BLaER1 treated with 17β-estradiol and CSF1 and Interleukin-3, amounts not matched to agents 10 nM and 100 nM (cell line): ENCODE measurements at regions not wholly inside any gene's neighbourhood (a gene's known extent, or its start where the extent isn't known, plus 50 kb on each side); places are given as distances from the start of the nearest gene placed in this dataset.
A peak's percentile ranks its signal among the peaks of the same experiment; 100 is the strongest.

Source experiments
- H3K27ac ChIP-seq, 11 experiments: shearing (Covaris generic); formaldehyde crosslinking; 2 replicates each; pipeline ENCODE4 v1.8.1; 2022
- H3K27me3 ChIP-seq, 11 experiments: shearing (Covaris generic); formaldehyde crosslinking; 2 replicates each; pipeline ENCODE4 v1.8.1; 2022
- H3K36me3 ChIP-seq, 11 experiments: shearing (Covaris generic); formaldehyde crosslinking; 2 replicates each; pipeline ENCODE4 v1.8.1; 2022
- H3K4me1 ChIP-seq, 10 experiments: shearing (Covaris generic); formaldehyde crosslinking; 2 replicates each; pipeline ENCODE4 v1.8.1; 2022
- H3K4me2 ChIP-seq, 11 experiments: shearing (Covaris generic); formaldehyde crosslinking; 2 replicates each; pipeline ENCODE4 v1.8.1; 2022
- H3K4me3 ChIP-seq, 10 experiments: shearing (Covaris generic); formaldehyde crosslinking; 2 replicates each; pipeline ENCODE4 v1.8.1; 2022
- H3K9ac ChIP-seq, 11 experiments: shearing (Covaris generic); formaldehyde crosslinking; 2 replicates each; pipeline ENCODE4 v1.8.1; 2022
- H3K9me3 ChIP-seq, 11 experiments: shearing (Covaris generic); formaldehyde crosslinking; replicated peaks in 1 of 11; 2 replicates each; pipeline ENCODE4 v1.8.1; 2022
- H4K20me1 ChIP-seq, 11 experiments: shearing (Covaris generic); formaldehyde crosslinking; 2 replicates each; pipeline ENCODE4 v1.8.1; 2022
- Cebpa-rat ChIP-seq, 11 experiments: shearing (Covaris generic); IDR thresholded peaks; 2 replicates each; pipeline ENCODE4 v1.8.1; 2022

DNA sequence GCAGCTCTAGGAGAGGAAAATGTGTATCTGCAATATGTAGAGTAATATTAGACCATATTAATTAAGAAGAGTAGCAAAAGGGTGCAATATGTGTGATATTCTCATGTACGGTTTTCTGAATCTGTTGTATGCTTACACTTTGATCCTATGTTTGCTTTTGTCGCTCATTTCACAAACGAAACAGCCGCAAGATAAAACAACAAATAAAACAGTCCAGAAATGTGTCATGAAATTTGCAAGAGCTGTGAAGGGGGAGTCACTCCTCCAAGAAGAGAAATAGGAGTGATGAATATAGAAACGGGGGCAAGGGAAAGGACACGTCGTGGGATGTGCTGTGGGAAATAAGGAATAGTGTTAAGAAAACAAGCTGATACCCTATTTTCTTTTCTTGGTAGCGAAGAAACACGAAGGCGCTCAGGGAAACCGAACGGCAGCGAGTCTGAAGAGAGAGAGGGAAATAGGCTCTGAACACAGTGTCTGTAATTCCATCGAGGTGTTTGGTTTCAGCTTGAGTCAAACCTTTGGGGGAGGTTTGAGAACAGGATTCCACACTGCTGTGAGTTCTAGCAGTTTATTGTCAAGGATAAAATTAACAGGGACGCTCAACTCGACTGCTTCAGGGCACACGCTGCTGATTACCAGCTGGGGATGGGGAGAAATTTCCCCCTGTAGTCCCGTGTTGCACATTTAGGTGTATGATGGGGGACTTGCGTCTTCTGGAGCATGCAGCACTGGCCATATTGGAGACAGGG, 595.6 kb upstream of the TENM3 start:
- H3K4me2 ChIP-seq: no peak overlapping the region
- H3K27me3 ChIP-seq: no peaks in the 10 kb centered on the region
- no peaks in the 10 kb centered on the region for H3K36me3 ChIP-seq
- no peak overlapping the region for H3K27ac ChIP-seq
- no peak for TF ChIP-seq Cebpa-rat (IDR thresholded peaks at IDR 0.05)
- no peak overlapping the region for H3K4me3 ChIP-seq
- H4K20me1 ChIP-seq: no peaks in the 10 kb centered on the region
- H3K4me1 ChIP-seq: peaks cover 0 to 12% (median 0%) of the 10 kb centered on the region in 10 experiments; a peak in 3 of 20 replicates
- H3K9me3 ChIP-seq: peaks cover 0 to 6% (median 3%) of the 10 kb centered on the region in 11 experiments; a peak in 6 of 22 replicates
- H3K9ac ChIP-seq: no peak overlapping the region

- no peak overlapping the region for H3K4me3 ChIP-seq
- H3K27ac ChIP-seq: no peak overlapping the region
- no peak for TF ChIP-seq Cebpa-rat (IDR thresholded peaks at IDR 0.05)
- no peak overlapping the region for H3K4me2 ChIP-seq
- H3K36me3 ChIP-seq: no peaks in the 10 kb centered on the region
- H3K4me1 ChIP-seq: no peaks in the 10 kb centered on the region
- no peaks in the 10 kb centered on the region for H3K27me3 ChIP-seq
- no peaks in the 10 kb centered on the region for H3K9me3 ChIP-seq
- H4K20me1 ChIP-seq: no peaks in the 10 kb centered on the region
- H3K9ac ChIP-seq: no peak overlapping the region
Measured at GRCh38 chr4:181650033-181650825, 593.0 kb upstream of the TENM3 start.

DNA sequence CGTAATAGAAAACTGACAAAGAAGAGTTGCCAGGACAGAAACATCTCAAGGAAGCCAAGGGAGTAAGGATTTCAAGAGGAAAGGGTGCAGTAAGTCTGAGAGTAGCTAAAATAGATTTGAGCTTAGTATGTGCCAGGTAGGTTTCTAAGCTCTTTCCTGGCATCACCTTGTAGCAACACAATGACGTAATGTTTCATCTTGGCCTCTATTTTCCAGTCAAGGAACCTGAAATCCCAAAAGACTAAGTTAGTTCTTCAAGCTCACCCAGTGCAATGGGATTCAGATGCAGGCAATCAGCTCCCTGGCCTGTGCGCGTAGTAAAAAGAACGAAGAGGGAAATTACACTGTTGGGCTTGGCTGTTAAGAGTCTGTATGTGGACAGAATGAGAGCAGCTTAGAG, 586.5 kb upstream of the TENM3 start:
- Histone ChIP-seq H3K36me3 (no peaks in the 10 kb centered on the region), H3K27me3 (no peaks in the 10 kb centered on the region), H3K4me1 (peaks cover 13 to 20% (median 18%) of the 10 kb centered on the region in 10 experiments; a peak in 19 of 20 replicates), H3K9ac (no peak overlapping the region), H3K27ac (no peak overlapping the region), H3K4me2 (no peak overlapping the region), H3K4me3 (no peak overlapping the region), H4K20me1 (no peaks in the 10 kb centered on the region), H3K9me3 (peaks cover 0 to 3% (median 0%) of the 10 kb centered on the region in 11 experiments; a peak in 2 of 22 replicates)
- no peak for TF ChIP-seq Cebpa-rat (IDR thresholded peaks at IDR 0.05)

GRCh38 chr4:181659202-181659601, 584.0 kb upstream of the TENM3 start:
- Histone ChIP-seq H4K20me1 (no peaks in the 10 kb centered on the region), H3K27me3 (no peaks in the 10 kb centered on the region), H3K9ac (no peak overlapping the region), H3K4me2 (peak overlapping the region; percentile 18 to 65 (median 56); a peak in 21 of 22 replicates), H3K27ac (peak overlapping the region in 4 of 11 experiments; percentile 28 to 45 (median 44); a peak in 4 of 22 replicates), H3K36me3 (no peaks in the 10 kb centered on the region), H3K4me3 (no peak overlapping the region), H3K4me1 (peaks cover 13 to 26% (median 20%) of the 10 kb centered on the region in 10 experiments; a peak in 19 of 20 replicates), H3K9me3 (peaks cover 0 to 3% (median 0%) of the 10 kb centered on the region in 11 experiments; a peak in 2 of 22 replicates)
- no peak for TF ChIP-seq Cebpa-rat (IDR thresholded peaks at IDR 0.05)

DNA sequence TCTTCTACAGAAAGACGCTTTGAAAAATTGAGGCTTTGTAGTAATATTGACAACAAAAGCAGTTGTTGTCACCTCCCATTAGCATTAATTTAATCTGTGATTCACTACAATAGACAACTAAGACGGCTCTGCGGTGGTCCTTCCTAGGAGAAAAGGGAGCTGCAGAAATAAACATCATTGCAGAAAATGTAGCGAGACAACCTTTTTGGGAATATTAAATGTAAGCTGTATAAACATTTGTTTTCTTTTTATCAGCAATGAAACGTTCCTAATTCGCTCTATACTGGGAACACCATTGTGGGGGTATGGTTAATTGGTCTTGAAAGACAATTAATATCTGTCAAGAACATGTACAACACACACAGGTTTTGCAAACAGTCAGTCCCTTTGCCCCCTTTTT, 583.3 kb upstream of the TENM3 start:
- no peak for TF ChIP-seq Cebpa-rat (IDR thresholded peaks at IDR 0.05)
- Histone ChIP-seq H3K27me3 (no peaks in the 10 kb centered on the region), H3K36me3 (no peaks in the 10 kb centered on the region), H3K4me3 (no peak overlapping the region), H3K4me2 (peak overlapping the region; percentile 18 to 65 (median 56); a peak in 17 of 22 replicates), H3K9me3 (peaks cover 0 to 3% (median 0%) of the 10 kb centered on the region in 11 experiments; a peak in 2 of 22 replicates), H3K9ac (no peak overlapping the region), H4K20me1 (no peaks in the 10 kb centered on the region), H3K4me1 (peaks cover 13 to 26% (median 20%) of the 10 kb centered on the region in 10 experiments; a peak in 19 of 20 replicates), H3K27ac (peak overlapping the region in 2 of 11 experiments; percentile 2 to 45; a peak in 2 of 22 replicates)

DNA sequence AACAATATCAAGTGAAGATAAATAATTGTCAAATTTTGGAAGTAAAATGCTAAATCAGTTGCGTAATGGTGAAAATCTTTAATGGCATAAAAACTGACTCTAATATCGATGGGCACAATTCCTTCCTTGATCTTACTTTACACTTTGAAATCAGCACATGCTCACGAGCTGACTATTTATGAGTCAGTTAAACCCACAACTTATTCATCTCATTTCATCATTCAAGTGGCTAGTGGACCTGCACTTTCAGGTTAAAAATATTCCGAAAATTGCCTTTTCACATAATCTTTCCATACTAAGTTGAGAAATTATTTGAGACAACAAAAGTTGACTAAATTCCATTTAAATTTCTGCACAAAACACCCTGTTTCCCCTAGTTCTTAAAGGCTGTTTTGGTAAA, 582.1 kb upstream of the TENM3 start:
- H3K9me3 ChIP-seq: peaks cover 0 to 3% (median 0%) of the 10 kb centered on the region in 11 experiments; a peak in 2 of 22 replicates
- H3K4me1 ChIP-seq: peaks cover 13 to 26% (median 20%) of the 10 kb centered on the region in 10 experiments; a peak in 19 of 20 replicates
- H3K9ac ChIP-seq: no peak overlapping the region
- no peak overlapping the region for H3K4me3 ChIP-seq
- H3K27ac ChIP-seq: no peak overlapping the region
- no peak for TF ChIP-seq Cebpa-rat (IDR thresholded peaks at IDR 0.05)
- no peaks in the 10 kb centered on the region for H3K36me3 ChIP-seq
- no peak overlapping the region for H3K4me2 ChIP-seq
- H3K27me3 ChIP-seq: no peaks in the 10 kb centered on the region
- no peaks in the 10 kb centered on the region for H4K20me1 ChIP-seq

DNA sequence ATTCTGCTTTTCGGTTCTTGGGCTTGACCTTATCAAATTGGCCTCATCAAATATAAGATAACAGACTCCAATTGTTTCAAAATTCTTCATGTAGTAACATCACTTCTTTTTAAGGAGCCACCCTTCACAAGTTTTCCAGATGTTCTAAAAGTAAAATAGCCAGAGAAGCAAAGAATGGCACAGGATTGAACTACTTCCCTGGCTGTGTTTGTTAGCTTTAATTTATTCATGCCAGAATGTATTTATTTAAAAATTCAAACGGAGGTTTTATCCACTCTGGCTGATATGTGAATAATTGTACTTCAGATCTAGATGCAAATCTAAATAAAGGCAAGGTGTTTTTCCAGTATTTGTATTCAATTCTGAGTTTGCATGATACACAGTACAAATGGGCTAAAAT, 581.3 kb upstream of the TENM3 start:
- Histone ChIP-seq H4K20me1 (no peaks in the 10 kb centered on the region), H3K4me1 (peaks cover 13 to 26% (median 20%) of the 10 kb centered on the region in 10 experiments; a peak in 19 of 20 replicates), H3K9ac (no peak overlapping the region), H3K4me3 (no peak overlapping the region), H3K36me3 (no peaks in the 10 kb centered on the region), H3K4me2 (no peak overlapping the region), H3K9me3 (peaks cover 0 to under 1% (median 0%) of the 10 kb centered on the region in 11 experiments; a peak in 1 of 22 replicates), H3K27me3 (no peaks in the 10 kb centered on the region), H3K27ac (no peak overlapping the region)
- TF ChIP-seq Cebpa-rat (IDR thresholded peaks at IDR 0.05): no peak

DNA sequence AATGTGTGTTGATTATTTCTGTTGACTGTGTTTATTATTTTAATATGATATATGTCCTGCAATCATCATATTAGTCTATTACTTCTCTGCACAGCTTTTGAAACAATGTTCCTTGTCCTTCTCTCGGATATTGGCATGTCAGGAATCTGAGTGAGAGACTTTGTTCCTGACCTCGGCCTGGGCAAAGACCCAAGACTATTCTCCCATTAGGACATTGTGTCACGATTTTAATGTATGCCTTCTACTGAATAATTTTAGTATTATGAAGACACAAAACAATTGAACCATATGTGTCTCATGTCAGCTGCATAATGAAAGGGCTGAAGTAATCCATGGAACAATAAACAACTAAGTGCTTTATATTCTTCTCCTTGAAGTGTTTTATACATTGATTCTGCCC, 580.8 kb upstream of the TENM3 start:
- H3K4me3 ChIP-seq: no peak overlapping the region
- TF ChIP-seq Cebpa-rat (IDR thresholded peaks at IDR 0.05): no peak

GRCh38 chr4:181670506-181670905, 572.7 kb upstream of the TENM3 start:
- Histone ChIP-seq H3K4me2 (no peak overlapping the region), H3K4me1 (peaks cover 0 to 34% (median 0%) of the 10 kb centered on the region in 10 experiments; a peak in 7 of 20 replicates), H3K4me3 (no peak overlapping the region), H3K27me3 (no peaks in the 10 kb centered on the region), H4K20me1 (no peaks in the 10 kb centered on the region), H3K9me3 (no peaks in the 10 kb centered on the region), H3K9ac (no peak overlapping the region), H3K36me3 (no peaks in the 10 kb centered on the region), H3K27ac (no peak overlapping the region)
- no peak for TF ChIP-seq Cebpa-rat (IDR thresholded peaks at IDR 0.05)

More for the DNA sequence above, 580.8 kb upstream of the TENM3 start:
- Histone ChIP-seq H3K9ac (no peak overlapping the region), H3K27me3 (no peaks in the 10 kb centered on the region), H3K4me1 (peaks cover 13 to 26% (median 20%) of the 10 kb centered on the region in 10 experiments; a peak in 19 of 20 replicates), H3K4me2 (no peak overlapping the region), H3K9me3 (no peaks in the 10 kb centered on the region), H3K27ac (no peak overlapping the region), H4K20me1 (no peaks in the 10 kb centered on the region), H3K36me3 (no peaks in the 10 kb centered on the region)
